ENCODE measurements at regions not wholly inside any gene's neighbourhood (a gene's known extent, or its start where the extent isn't known, plus 50 kb on each side); places are given as distances from the start of the nearest gene placed in this dataset.
"Not testable (repeated sequence)": the region's sequence is repeated elsewhere in the genome, so short reads cannot be mapped to it uniquely, and the experiment has no call there.

DNA sequence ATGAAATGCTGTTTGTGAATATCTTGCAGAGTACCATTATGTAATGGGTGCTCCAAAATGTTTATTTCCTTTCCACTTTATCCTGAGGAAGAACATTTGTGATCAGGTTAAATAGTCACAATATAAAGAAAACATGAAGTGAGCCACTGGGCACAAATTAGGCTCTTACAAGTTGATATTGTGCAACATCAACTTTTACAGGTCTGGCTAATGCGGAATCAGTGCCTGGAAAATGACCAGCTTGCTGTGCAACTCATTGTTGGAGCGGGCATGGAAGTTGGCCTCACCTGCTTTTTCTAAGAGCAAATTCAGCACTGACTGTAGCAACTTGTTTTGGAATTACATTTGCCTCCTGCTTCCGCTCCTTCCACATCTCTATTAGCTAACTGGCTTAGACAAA lies 216.9 kb upstream of the PLPPR1 start:
- H3K4me1 Mint-ChIP-seq (ENCODE audit: low read depth) = no peaks in the 10 kb centered on the region
- no peaks in the 10 kb centered on the region for H3K36me3 Mint-ChIP-seq (ENCODE audit: low read depth)
- peaks cover 4% of the 10 kb centered on the region for H3K9me3 Mint-ChIP-seq

DNA sequence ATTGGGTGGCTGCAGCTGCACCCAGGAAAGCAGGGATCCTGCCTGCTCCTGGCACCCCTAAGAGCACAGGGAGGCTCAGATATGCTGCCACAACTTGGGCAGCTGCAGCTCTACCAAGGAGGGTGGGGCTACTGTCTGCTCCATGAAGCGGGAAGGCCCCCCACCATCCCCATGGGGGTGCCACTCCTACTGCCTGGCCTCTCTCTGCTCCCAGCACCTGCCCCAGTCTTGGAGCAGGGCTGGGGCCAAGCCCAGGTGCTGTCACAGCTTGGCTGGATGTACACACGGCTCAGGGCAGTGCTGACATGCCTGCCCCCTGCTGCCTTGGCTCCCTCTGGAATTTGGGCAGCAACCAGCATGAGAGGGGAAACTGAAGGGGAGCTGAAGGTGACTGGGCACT lies 214.7 kb upstream of the PLPPR1 start:
- no peaks in the 10 kb centered on the region for H3K36me3 Mint-ChIP-seq (ENCODE audit: low read depth)
- no peak overlapping the region for H3K4me3 Mint-ChIP-seq
- peaks cover 4% of the 10 kb centered on the region for H3K9me3 Mint-ChIP-seq
- H3K27ac Mint-ChIP-seq = no peak overlapping the region
- H3K4me1 Mint-ChIP-seq (ENCODE audit: low read depth) = no peaks in the 10 kb centered on the region
- H3K27me3 Mint-ChIP-seq (ENCODE audit: low read depth) = no peaks in the 10 kb centered on the region

More for the DNA sequence above, 216.9 kb upstream of the PLPPR1 start:
- Mint-ChIP-seq H3K27me3 (ENCODE audit: low read depth) (no peaks in the 10 kb centered on the region), H3K27ac (no peak overlapping the region), H3K4me3 (no peak overlapping the region)

DNA sequence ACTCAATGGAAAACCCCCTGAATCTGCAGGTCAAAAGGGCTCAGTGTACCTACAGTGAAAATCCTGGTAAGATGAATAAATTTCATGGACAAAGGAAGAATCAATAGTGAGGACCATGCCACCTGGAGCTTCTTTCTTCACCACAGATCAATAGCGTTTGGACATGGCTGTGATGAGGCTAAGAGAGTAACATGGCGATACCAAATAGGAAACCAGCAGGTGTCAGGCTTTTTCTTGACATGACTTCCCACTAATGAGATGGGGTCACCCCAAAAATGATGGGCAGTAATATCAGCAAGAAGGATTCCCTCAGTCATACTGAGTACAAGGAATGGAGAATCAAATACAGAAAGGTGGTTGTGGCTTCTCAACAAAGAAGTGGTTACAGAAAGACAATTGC lies 208.5 kb upstream of the PLPPR1 start:
- H3K9me3 Mint-ChIP-seq = no peaks in the 10 kb centered on the region
- no peak overlapping the region for H3K4me3 Mint-ChIP-seq
- H3K27ac Mint-ChIP-seq = no peak overlapping the region
- no peaks in the 10 kb centered on the region for H3K36me3 Mint-ChIP-seq (ENCODE audit: low read depth)
- no peaks in the 10 kb centered on the region for H3K27me3 Mint-ChIP-seq (ENCODE audit: low read depth)
- no peaks in the 10 kb centered on the region for H3K4me1 Mint-ChIP-seq (ENCODE audit: low read depth)

DNA sequence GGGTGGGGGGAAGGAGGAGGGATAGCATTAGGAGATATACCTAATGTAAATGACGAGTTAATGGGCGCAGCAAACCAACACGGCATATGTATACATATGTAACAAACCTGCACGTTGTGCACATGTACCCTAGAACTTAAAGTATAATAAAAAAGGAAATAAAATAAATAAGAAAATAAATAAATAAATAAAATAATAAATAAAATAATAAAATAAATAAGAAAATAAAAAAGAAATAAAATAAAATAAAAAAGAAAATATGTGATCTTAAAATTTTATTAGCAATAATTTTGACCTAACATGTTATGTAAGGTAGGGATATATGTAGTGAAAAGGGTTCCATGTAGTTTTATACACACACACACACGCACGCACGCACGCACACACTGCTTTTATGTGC lies 195.5 kb upstream of the PLPPR1 start:
- not testable (repeated sequence) for H3K27me3 Mint-ChIP-seq (ENCODE audit: low read depth); H3K4me3 Mint-ChIP-seq; H3K4me1 Mint-ChIP-seq (ENCODE audit: low read depth); H3K27ac Mint-ChIP-seq; H3K36me3 Mint-ChIP-seq (ENCODE audit: low read depth); H3K9me3 Mint-ChIP-seq

DNA sequence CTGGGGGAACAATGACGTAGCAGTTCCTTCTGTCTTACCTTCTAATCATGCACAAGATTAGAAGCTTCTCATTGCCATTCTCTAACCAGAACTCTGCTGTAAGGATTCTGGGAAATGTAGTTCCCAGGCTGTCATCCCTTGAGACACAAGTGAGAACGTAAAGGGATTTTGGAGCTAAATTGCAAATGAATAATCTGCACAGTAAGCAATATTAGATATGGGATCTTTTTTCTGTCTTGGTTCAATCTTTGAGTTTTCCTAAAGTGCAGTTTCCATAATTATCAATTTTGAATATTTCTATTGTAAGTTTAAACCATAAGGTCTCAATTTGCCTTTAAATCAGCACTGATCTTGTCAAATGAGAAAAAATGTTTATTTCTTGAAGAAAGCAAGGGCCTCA lies 189.7 kb upstream of the PLPPR1 start:
- Mint-ChIP-seq H3K27ac (no peak overlapping the region), H3K4me1 (ENCODE audit: low read depth) (no peaks in the 10 kb centered on the region)

GRCh38 chr9:100848726-100849125 lies 179.8 kb upstream of the PLPPR1 start:
- H3K4me3 Mint-ChIP-seq = no peak overlapping the region
- H3K27me3 Mint-ChIP-seq (ENCODE audit: low read depth) = no peaks in the 10 kb centered on the region
- H3K27ac Mint-ChIP-seq = no peak overlapping the region
- H3K4me1 Mint-ChIP-seq (ENCODE audit: low read depth) = no peaks in the 10 kb centered on the region
- H3K36me3 Mint-ChIP-seq (ENCODE audit: low read depth) = no peaks in the 10 kb centered on the region
- H3K9me3 Mint-ChIP-seq = no peaks in the 10 kb centered on the region

More for the DNA sequence above, 189.7 kb upstream of the PLPPR1 start:
- Mint-ChIP-seq H3K27me3 (ENCODE audit: low read depth) (no peaks in the 10 kb centered on the region), H3K9me3 (no peaks in the 10 kb centered on the region), H3K4me3 (no peak overlapping the region), H3K36me3 (ENCODE audit: low read depth) (no peaks in the 10 kb centered on the region)

- Mint-ChIP-seq H3K4me1 (ENCODE audit: low read depth) (no peaks in the 10 kb centered on the region), H3K9me3 (no peaks in the 10 kb centered on the region), H3K4me3 (no peak overlapping the region), H3K27me3 (ENCODE audit: low read depth) (no peaks in the 10 kb centered on the region), H3K27ac (no peak overlapping the region), H3K36me3 (ENCODE audit: low read depth) (no peaks in the 10 kb centered on the region)
Measured at GRCh38 chr9:100852088-100852487, 176.4 kb upstream of the PLPPR1 start.

DNA sequence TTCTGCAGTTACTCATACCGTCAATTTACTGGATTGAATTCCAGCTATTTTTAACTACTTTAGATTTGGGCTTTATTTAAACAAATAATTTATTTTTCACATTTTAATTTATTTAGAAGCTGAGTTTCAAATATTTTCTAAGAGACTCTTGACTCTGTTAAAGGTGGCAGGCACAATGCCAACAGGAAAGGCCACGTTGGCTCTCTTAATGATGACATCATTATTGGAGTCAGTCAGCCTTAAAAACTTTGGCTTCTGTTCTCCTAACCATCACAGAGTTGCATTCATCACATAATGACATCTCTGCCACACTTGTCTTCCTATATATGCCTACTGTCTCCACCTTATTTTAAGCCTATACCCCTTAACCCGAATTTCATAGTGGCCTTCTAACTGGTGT lies 172.3 kb upstream of the PLPPR1 start:
- Mint-ChIP-seq H3K4me1 (ENCODE audit: low read depth) (no peaks in the 10 kb centered on the region), H3K9me3 (no peaks in the 10 kb centered on the region), H3K27ac (no peak overlapping the region), H3K36me3 (ENCODE audit: low read depth) (no peaks in the 10 kb centered on the region), H3K27me3 (ENCODE audit: low read depth) (no peaks in the 10 kb centered on the region), H3K4me3 (no peak overlapping the region)

DNA sequence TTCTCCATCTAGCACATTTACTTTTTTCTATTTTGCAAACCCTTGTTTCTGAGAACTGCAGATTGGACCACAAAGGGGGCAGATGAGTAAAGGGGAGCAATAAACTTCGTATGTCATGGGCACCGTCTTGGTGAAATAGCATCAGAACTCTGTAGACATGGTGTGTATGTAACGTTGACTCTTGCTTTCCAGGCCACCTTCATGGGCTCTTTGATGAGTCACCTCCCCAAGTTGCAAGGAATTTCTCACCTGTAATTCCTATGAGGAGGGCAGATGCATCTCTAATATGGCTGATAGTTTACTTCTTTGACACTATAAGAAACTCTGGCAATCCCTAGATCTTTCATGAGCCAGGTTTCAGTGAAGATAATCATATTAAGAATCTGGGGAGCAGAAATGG lies 163.4 kb upstream of the PLPPR1 start:
- H3K36me3 Mint-ChIP-seq (ENCODE audit: low read depth) = no peaks in the 10 kb centered on the region
- no peaks in the 10 kb centered on the region for H3K4me1 Mint-ChIP-seq (ENCODE audit: low read depth)
- H3K27me3 Mint-ChIP-seq (ENCODE audit: low read depth) = no peaks in the 10 kb centered on the region
- H3K27ac Mint-ChIP-seq = no peak overlapping the region
- no peaks in the 10 kb centered on the region for H3K9me3 Mint-ChIP-seq
- no peak overlapping the region for H3K4me3 Mint-ChIP-seq

DNA sequence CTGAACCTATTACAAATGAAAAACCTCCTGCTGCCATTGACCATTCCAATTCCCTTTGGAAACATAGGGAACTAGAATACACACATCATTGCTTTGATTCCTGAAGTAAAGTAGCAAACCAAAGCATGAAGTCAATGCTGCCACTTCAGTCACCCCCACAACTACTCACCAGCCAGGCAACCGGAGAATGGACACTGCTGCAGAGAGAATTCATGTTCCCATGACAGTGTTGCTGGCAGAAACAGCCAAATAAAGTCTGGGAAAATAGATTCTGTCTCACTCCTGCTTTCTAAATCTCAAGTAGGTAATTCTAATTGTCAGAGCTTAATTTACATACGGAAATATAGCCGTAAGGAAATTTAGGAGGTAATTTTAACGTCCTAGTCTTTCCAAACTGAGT lies 162.9 kb upstream of the PLPPR1 start:
- H3K27ac Mint-ChIP-seq = no peak overlapping the region
- H3K27me3 Mint-ChIP-seq (ENCODE audit: low read depth) = no peaks in the 10 kb centered on the region
- H3K4me3 Mint-ChIP-seq = no peak overlapping the region
- H3K9me3 Mint-ChIP-seq = no peaks in the 10 kb centered on the region
- H3K4me1 Mint-ChIP-seq (ENCODE audit: low read depth) = no peaks in the 10 kb centered on the region
- no peaks in the 10 kb centered on the region for H3K36me3 Mint-ChIP-seq (ENCODE audit: low read depth)

GRCh38 chr9:100869326-100869725 lies 159.2 kb upstream of the PLPPR1 start:
- H3K9me3 Mint-ChIP-seq = no peaks in the 10 kb centered on the region
- no peaks in the 10 kb centered on the region for H3K27me3 Mint-ChIP-seq (ENCODE audit: low read depth)
- H3K36me3 Mint-ChIP-seq (ENCODE audit: low read depth) = no peaks in the 10 kb centered on the region
- H3K27ac Mint-ChIP-seq = no peak overlapping the region
- H3K4me3 Mint-ChIP-seq = no peak overlapping the region
- H3K4me1 Mint-ChIP-seq (ENCODE audit: low read depth) = no peaks in the 10 kb centered on the region

DNA sequence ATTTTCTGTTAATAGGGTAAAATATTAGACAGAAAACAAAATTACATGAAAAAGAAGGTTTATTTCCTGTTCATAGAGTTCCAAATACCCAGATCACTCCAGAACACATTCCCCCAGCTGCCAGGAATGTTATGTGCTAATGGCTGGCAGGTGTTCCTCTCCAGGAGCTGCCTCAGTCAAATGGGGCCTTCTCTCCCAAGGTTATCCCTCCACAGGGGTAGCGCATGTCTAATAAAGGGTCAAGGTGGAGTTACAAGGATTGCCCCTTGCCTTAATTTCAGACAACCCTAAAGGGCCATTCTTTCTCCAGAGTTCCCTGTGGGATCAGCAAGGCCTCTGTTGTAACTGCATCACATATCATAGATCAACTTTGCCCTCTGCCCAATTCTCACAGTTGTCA lies 148.6 kb upstream of the PLPPR1 start:
- Mint-ChIP-seq H3K27ac (no peak overlapping the region), H3K36me3 (ENCODE audit: low read depth) (no peaks in the 10 kb centered on the region), H3K4me1 (ENCODE audit: low read depth) (no peaks in the 10 kb centered on the region), H3K9me3 (no peaks in the 10 kb centered on the region), H3K4me3 (no peak overlapping the region), H3K27me3 (ENCODE audit: low read depth) (no peaks in the 10 kb centered on the region)

- H3K27ac Mint-ChIP-seq = no peak overlapping the region
- H3K4me1 Mint-ChIP-seq (ENCODE audit: low read depth) = no peaks in the 10 kb centered on the region
- H3K9me3 Mint-ChIP-seq = no peaks in the 10 kb centered on the region
- H3K27me3 Mint-ChIP-seq (ENCODE audit: low read depth) = no peaks in the 10 kb centered on the region
- no peaks in the 10 kb centered on the region for H3K36me3 Mint-ChIP-seq (ENCODE audit: low read depth)
- H3K4me3 Mint-ChIP-seq = no peak overlapping the region
Measured at GRCh38 chr9:100880284-100880683, 148.2 kb upstream of the PLPPR1 start.

- H3K9me3 Mint-ChIP-seq = no peaks in the 10 kb centered on the region
- no peaks in the 10 kb centered on the region for H3K36me3 Mint-ChIP-seq (ENCODE audit: low read depth)
- peak overlapping the region; percentile 16 for H3K27ac Mint-ChIP-seq
- no peaks in the 10 kb centered on the region for H3K27me3 Mint-ChIP-seq (ENCODE audit: low read depth)
- H3K4me3 Mint-ChIP-seq = no peak overlapping the region
- H3K4me1 Mint-ChIP-seq (ENCODE audit: low read depth) = no peaks in the 10 kb centered on the region
Measured at GRCh38 chr9:100884518-100884917, 144.0 kb upstream of the PLPPR1 start.

GRCh38 chr9:100890321-100890720 lies 138.2 kb upstream of the PLPPR1 start:
- no peak overlapping the region for H3K27ac Mint-ChIP-seq
- H3K27me3 Mint-ChIP-seq (ENCODE audit: low read depth) = no peaks in the 10 kb centered on the region
- no peaks in the 10 kb centered on the region for H3K36me3 Mint-ChIP-seq (ENCODE audit: low read depth)
- H3K4me1 Mint-ChIP-seq (ENCODE audit: low read depth) = no peaks in the 10 kb centered on the region
- no peak overlapping the region for H3K4me3 Mint-ChIP-seq
- H3K9me3 Mint-ChIP-seq = no peaks in the 10 kb centered on the region

DNA sequence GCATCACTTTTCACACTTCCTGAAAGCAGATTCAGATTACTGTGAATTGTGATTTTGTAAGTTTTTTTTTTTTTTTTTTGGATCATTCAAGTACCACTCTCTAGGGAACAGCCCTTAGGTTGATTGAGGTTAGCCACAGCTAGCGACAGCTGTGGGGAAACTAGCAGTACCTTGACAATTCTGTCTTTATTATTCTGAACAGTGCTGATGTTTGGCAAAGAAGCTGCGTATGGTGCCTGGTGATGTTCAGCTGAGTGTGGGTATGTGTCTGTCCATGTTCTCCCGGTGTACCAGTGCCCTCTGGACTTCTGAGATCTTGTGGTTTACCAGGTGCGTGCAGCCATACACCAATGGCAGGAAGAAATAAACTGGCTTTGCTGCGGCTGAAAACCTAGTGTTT lies 117.3 kb upstream of the PLPPR1 start:
- no peaks in the 10 kb centered on the region for H3K4me1 Mint-ChIP-seq (ENCODE audit: low read depth)
- H3K27ac Mint-ChIP-seq = no peak overlapping the region
- no peaks in the 10 kb centered on the region for H3K36me3 Mint-ChIP-seq (ENCODE audit: low read depth)
- H3K9me3 Mint-ChIP-seq = no peaks in the 10 kb centered on the region
- no peak overlapping the region for H3K4me3 Mint-ChIP-seq
- H3K27me3 Mint-ChIP-seq (ENCODE audit: low read depth) = no peaks in the 10 kb centered on the region

Measured in T-helper 1 cell treated with Interleukin-12 subunit alpha and Interleukin-12 subunit beta and Interleukin-4 antibody, amounts not matched to agents 30 μg/mL and 1 μg/mL, for 36 hours (primary cell).